ENCODE measurements at regions not wholly inside any gene's neighbourhood (a gene's known extent, or its start where the extent isn't known, plus 50 kb on each side); places are given as distances from the start of the nearest gene placed in this dataset.

DNA sequence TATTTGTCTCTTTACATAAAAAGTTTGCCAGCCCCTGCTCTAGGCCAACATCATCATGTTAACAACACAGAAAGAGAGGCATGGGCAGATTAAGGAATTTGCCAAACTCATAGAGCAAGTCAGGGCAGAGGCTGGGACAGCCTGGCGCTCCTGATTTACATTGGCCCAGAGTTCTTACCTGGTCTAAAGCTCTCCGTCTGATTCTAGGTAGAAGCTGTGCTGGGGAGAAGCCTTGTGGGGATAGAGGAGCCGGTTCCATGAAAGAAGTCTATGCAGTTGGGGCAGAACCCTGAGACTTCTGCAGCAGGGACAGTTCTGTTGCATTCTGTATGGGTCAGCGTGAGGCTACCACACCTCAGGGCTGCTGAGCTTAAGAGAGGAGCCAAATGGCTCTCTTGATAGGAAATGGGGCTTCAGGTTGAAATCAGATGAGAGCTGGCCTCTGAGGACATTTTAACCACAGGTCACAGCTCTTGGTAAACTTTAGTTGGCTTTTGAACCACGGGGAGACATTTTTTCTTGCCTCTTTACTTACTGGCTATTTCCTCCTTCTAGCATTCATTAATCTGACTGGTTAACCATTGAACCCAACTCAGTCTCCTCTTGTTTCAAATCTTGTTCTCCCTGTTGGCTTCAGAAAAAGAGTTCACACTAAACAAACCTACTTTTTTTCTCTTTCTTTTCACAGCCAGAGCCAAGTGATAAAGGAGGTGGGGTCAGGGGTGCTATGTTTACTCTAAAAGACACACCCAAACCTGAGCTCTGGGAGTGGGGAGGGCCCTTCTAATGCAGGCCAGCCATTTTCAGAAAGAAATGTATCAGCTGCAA lies 250.7 kb downstream of the OPA1 start:
- Histone ChIP-seq H3K36me3 (ENCODE audit: control insufficient read depth in 2 of 2, insufficient read depth in 2 of 2, low read length in 2 of 2) (no peaks in the 10 kb centered on the region), H3K27ac (ENCODE audit: low read depth in 2 of 2, low read length in 2 of 2) (peak overlapping the region; percentile 95 to 97), H3K9me3 (ENCODE audit: control insufficient read depth in 2 of 2, low read length in 2 of 2) (no peaks in the 10 kb centered on the region), H3K9ac (ENCODE audit: low read depth in 1 of 2, low read length in 2 of 2) (peak overlapping the region; percentile 61 to 65), H3K4me1 (ENCODE audit: control insufficient read depth in 2 of 2, insufficient read depth in 2 of 2, low read length in 2 of 2) (peaks cover 27 to 60% of the 10 kb centered on the region in 2 donors), H3K4me3 (ENCODE audit: low read length in 2 of 2) (peak overlapping the region in 1 of 2 donors; percentile 57), H3K27me3 (ENCODE audit: control insufficient read depth in 2 of 2, insufficient read depth in 2 of 2, low read length in 2 of 2) (peaks cover 0 to 1% of the 10 kb centered on the region in 2 donors)

DNA sequence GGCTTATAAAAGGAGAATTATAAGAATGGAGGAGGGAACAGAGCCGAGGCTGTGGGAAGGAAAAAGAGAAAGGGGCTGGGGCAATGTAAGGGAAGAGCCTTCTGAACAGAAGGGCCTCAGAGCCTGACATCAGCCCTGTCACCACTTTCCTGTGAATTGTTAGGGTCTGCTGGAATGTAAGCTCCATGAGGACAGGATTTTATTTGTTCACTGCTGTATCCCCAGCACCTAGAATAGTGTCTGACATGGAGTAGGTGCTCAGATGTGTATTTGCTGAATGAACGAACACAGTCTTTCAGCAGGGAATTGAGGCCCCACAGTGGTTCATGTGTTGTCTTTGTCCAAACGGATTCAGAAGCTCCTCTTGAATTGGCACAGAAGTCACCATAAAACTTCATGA lies 251.5 kb downstream of the OPA1 start:
- H3K4me1 ChIP-seq (ENCODE audit: control insufficient read depth in 2 of 2, insufficient read depth in 2 of 2, low read length in 2 of 2) = peaks cover 27 to 60% of the 10 kb centered on the region in 2 donors
- peak overlapping the region; percentile 22 to 26 for H3K9ac ChIP-seq (ENCODE audit: low read depth in 1 of 2, low read length in 2 of 2)
- peak overlapping the region; percentile 95 to 97 for H3K27ac ChIP-seq (ENCODE audit: low read depth in 2 of 2, low read length in 2 of 2)
- no peaks in the 10 kb centered on the region for H3K9me3 ChIP-seq (ENCODE audit: control insufficient read depth in 2 of 2, low read length in 2 of 2)
- H3K36me3 ChIP-seq (ENCODE audit: control insufficient read depth in 2 of 2, insufficient read depth in 2 of 2, low read length in 2 of 2) = no peaks in the 10 kb centered on the region
- no peak overlapping the region for H3K4me3 ChIP-seq (ENCODE audit: low read length in 2 of 2)
- peaks cover 0 to 1% of the 10 kb centered on the region in 2 donors for H3K27me3 ChIP-seq (ENCODE audit: control insufficient read depth in 2 of 2, insufficient read depth in 2 of 2, low read length in 2 of 2)

DNA sequence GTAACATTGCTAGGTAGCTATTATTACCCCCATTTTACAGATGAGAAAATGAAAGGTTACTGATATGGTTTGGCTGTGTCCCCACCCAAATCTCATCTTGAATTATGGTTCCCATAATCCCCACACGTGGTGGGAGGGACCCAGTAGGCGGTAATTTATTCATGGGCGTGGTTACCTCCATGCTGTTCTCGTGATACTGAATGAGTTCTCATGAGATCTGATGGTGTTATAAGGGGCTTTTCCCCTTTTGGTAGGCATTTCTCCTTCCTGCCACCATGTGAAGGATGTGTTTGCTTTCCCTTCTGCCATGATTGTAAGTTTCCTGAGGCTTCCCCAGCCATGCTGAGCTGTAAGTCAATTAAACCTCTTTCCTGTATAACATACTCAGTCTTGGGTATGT lies 252.1 kb downstream of the OPA1 start:
- peaks cover 0 to 1% of the 10 kb centered on the region in 2 donors for H3K27me3 ChIP-seq (ENCODE audit: control insufficient read depth in 2 of 2, insufficient read depth in 2 of 2, low read length in 2 of 2)
- no peaks in the 10 kb centered on the region for H3K36me3 ChIP-seq (ENCODE audit: control insufficient read depth in 2 of 2, insufficient read depth in 2 of 2, low read length in 2 of 2)
- H3K9me3 ChIP-seq (ENCODE audit: control insufficient read depth in 2 of 2, low read length in 2 of 2) = no peaks in the 10 kb centered on the region
- peak overlapping the region; percentile 95 to 97 for H3K27ac ChIP-seq (ENCODE audit: low read depth in 2 of 2, low read length in 2 of 2)
- H3K9ac ChIP-seq (ENCODE audit: low read depth in 1 of 2, low read length in 2 of 2) = no peak overlapping the region
- no peak overlapping the region for H3K4me3 ChIP-seq (ENCODE audit: low read length in 2 of 2)
- peaks cover 27 to 57% of the 10 kb centered on the region in 2 donors for H3K4me1 ChIP-seq (ENCODE audit: control insufficient read depth in 2 of 2, insufficient read depth in 2 of 2, low read length in 2 of 2)

DNA sequence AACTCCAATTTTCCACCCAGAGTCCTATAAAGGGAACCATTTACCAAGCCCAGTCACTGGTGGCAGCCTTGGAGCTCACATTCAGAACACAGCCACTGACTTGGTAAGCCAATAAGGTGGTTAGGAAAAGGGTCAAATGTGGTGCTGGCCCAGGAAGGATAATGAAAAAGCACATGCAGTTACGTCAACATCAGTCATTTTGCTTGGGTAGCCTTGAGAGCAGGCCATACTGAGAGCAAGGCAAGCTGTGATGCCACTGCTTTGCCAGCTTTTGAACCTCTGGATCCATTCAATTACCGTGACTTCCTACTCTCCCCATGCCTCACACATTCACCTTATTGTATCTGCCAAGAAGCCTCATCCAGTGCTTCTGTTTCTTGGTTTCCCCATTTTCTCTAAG lies 253.6 kb downstream of the OPA1 start:
- H3K4me1 ChIP-seq (ENCODE audit: control insufficient read depth in 2 of 2, insufficient read depth in 2 of 2, low read length in 2 of 2) = peaks cover 20 to 51% of the 10 kb centered on the region in 2 donors
- H3K27me3 ChIP-seq (ENCODE audit: control insufficient read depth in 2 of 2, insufficient read depth in 2 of 2, low read length in 2 of 2) = peaks cover 0 to 1% of the 10 kb centered on the region in 2 donors
- no peaks in the 10 kb centered on the region for H3K36me3 ChIP-seq (ENCODE audit: control insufficient read depth in 2 of 2, insufficient read depth in 2 of 2, low read length in 2 of 2)
- no peak overlapping the region for H3K9ac ChIP-seq (ENCODE audit: low read depth in 1 of 2, low read length in 2 of 2)
- no peaks in the 10 kb centered on the region for H3K9me3 ChIP-seq (ENCODE audit: control insufficient read depth in 2 of 2, low read length in 2 of 2)
- H3K27ac ChIP-seq (ENCODE audit: low read depth in 2 of 2, low read length in 2 of 2) = peak overlapping the region; percentile 89 to 90
- H3K4me3 ChIP-seq (ENCODE audit: low read length in 2 of 2) = no peak overlapping the region

DNA sequence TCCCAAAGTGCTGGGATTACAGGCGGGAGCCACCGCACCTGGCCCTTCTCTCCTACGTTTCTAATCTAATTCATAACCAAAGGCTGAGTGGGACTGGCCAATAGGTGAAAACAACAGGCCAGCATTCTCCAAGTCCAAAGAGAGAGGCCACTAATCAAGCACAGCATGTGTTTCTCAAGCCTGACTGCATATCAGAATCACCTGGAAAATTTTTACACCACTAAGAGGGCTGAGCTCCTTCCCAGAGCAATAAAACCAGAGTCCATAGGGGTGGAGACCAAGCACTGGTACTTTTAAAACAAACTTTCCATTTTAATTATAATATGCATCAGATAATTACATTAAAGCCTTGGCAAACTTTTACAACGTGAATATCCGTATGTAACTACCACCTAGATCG lies 254.4 kb downstream of the OPA1 start:
- Histone ChIP-seq H3K4me3 (ENCODE audit: low read length in 2 of 2) (no peak overlapping the region), H3K36me3 (ENCODE audit: control insufficient read depth in 2 of 2, insufficient read depth in 2 of 2, low read length in 2 of 2) (no peaks in the 10 kb centered on the region), H3K9ac (ENCODE audit: low read depth in 1 of 2, low read length in 2 of 2) (peak overlapping the region in 1 of 2 donors; percentile 27), H3K4me1 (ENCODE audit: control insufficient read depth in 2 of 2, insufficient read depth in 2 of 2, low read length in 2 of 2) (peaks cover 13 to 50% of the 10 kb centered on the region in 2 donors), H3K27ac (ENCODE audit: low read depth in 2 of 2, low read length in 2 of 2) (peak overlapping the region; percentile 89 to 90), H3K27me3 (ENCODE audit: control insufficient read depth in 2 of 2, insufficient read depth in 2 of 2, low read length in 2 of 2) (peaks cover 0 to 1% of the 10 kb centered on the region in 2 donors), H3K9me3 (ENCODE audit: control insufficient read depth in 2 of 2, low read length in 2 of 2) (no peaks in the 10 kb centered on the region)

DNA sequence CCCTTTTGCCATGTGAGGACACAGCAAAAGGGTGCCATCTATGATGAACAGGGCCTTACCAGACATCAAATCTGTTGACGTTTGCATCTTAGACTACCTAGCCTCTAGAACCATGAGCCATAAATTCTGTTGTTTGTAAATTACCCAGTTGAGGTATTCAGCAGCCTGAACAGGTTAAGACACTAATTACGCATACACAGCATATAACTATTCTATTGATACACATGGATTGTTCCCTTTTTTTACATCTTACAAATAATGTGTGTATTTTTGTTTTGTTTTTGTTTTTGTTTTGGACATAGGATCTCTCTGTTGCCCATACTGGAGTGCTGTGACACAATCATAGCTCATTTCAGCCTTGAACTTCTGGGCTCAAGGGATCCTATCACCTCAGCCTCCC lies 255.5 kb downstream of the OPA1 start:
- H3K36me3 ChIP-seq (ENCODE audit: control insufficient read depth in 2 of 2, insufficient read depth in 2 of 2, low read length in 2 of 2) = no peaks in the 10 kb centered on the region
- peaks cover 19 to 49% of the 10 kb centered on the region in 2 donors for H3K4me1 ChIP-seq (ENCODE audit: control insufficient read depth in 2 of 2, insufficient read depth in 2 of 2, low read length in 2 of 2)
- peak overlapping the region in 1 of 2 donors; percentile 28 for H3K27ac ChIP-seq (ENCODE audit: low read depth in 2 of 2, low read length in 2 of 2)
- H3K27me3 ChIP-seq (ENCODE audit: control insufficient read depth in 2 of 2, insufficient read depth in 2 of 2, low read length in 2 of 2) = peaks cover 0 to 1% of the 10 kb centered on the region in 2 donors
- no peak overlapping the region for H3K9ac ChIP-seq (ENCODE audit: low read depth in 1 of 2, low read length in 2 of 2)
- H3K4me3 ChIP-seq (ENCODE audit: low read length in 2 of 2) = no peak overlapping the region
- no peaks in the 10 kb centered on the region for H3K9me3 ChIP-seq (ENCODE audit: control insufficient read depth in 2 of 2, low read length in 2 of 2)

DNA sequence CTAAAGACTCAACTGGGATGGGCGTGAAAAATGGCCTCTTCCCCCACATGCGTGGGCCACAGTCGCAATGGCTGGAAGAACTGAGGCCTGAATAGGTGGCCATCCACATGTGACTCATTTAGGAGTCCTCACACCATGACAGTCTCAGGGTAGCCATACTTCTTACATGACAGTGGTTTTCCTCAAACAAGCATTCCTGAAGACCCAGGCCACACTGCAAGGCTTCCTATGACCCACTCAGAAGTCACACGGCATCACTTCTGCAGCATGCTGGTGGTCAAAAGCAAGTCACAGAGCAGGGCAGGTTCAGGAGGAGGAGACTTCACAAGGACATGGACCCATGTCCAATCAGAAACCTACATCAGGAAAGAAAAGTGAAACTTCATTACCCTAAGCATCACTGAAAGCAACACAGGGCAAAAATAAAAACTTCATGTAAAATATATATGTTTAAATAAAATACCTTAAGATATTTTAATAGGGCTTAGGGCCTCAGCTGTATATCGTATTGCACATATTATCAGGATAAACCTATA lies 257.1 kb downstream of the OPA1 start:
- Histone ChIP-seq H3K4me3 (ENCODE audit: low read length in 2 of 2) (no peak overlapping the region), H3K4me1 (ENCODE audit: control insufficient read depth in 2 of 2, insufficient read depth in 2 of 2, low read length in 2 of 2) (peaks cover 22 to 50% of the 10 kb centered on the region in 2 donors), H3K9me3 (ENCODE audit: control insufficient read depth in 2 of 2, low read length in 2 of 2) (no peaks in the 10 kb centered on the region), H3K36me3 (ENCODE audit: control insufficient read depth in 2 of 2, insufficient read depth in 2 of 2, low read length in 2 of 2) (no peaks in the 10 kb centered on the region), H3K27me3 (ENCODE audit: control insufficient read depth in 2 of 2, insufficient read depth in 2 of 2, low read length in 2 of 2) (peaks cover 0 to 1% of the 10 kb centered on the region in 2 donors), H3K9ac (ENCODE audit: low read depth in 1 of 2, low read length in 2 of 2) (no peak overlapping the region), H3K27ac (ENCODE audit: low read depth in 2 of 2, low read length in 2 of 2) (no peak overlapping the region)

DNA sequence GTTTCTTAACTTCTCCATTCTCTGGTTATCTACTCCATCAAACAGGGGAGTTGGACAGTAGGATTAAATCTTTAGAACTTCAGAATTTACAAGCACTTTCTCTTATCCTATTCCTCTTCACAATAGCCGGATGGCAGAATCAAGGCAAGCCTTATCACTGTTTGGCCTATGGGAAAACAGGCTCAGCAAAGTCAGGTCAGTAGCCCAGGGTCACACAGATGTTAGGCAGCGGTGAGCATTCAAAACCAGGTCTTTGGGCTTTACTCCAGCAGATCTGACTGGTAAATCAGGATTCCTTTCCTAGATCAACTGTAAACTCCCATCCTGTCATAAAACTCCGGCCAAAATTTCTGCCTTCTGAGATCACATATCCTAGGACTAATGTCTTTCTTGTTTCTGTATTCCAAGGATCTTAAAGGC lies 258.4 kb downstream of the OPA1 start:
- Histone ChIP-seq H3K27ac (ENCODE audit: low read depth in 2 of 2, low read length in 2 of 2) (peak overlapping the region; percentile 85 to 87), H3K27me3 (ENCODE audit: control insufficient read depth in 2 of 2, insufficient read depth in 2 of 2, low read length in 2 of 2) (no peaks in the 10 kb centered on the region), H3K9me3 (ENCODE audit: control insufficient read depth in 2 of 2, low read length in 2 of 2) (no peaks in the 10 kb centered on the region), H3K36me3 (ENCODE audit: control insufficient read depth in 2 of 2, insufficient read depth in 2 of 2, low read length in 2 of 2) (no peaks in the 10 kb centered on the region), H3K9ac (ENCODE audit: low read depth in 1 of 2, low read length in 2 of 2) (peak overlapping the region in 1 of 2 donors; percentile 8), H3K4me1 (ENCODE audit: control insufficient read depth in 2 of 2, insufficient read depth in 2 of 2, low read length in 2 of 2) (peaks cover 12 to 41% of the 10 kb centered on the region in 2 donors), H3K4me3 (ENCODE audit: low read length in 2 of 2) (no peak overlapping the region)

DNA sequence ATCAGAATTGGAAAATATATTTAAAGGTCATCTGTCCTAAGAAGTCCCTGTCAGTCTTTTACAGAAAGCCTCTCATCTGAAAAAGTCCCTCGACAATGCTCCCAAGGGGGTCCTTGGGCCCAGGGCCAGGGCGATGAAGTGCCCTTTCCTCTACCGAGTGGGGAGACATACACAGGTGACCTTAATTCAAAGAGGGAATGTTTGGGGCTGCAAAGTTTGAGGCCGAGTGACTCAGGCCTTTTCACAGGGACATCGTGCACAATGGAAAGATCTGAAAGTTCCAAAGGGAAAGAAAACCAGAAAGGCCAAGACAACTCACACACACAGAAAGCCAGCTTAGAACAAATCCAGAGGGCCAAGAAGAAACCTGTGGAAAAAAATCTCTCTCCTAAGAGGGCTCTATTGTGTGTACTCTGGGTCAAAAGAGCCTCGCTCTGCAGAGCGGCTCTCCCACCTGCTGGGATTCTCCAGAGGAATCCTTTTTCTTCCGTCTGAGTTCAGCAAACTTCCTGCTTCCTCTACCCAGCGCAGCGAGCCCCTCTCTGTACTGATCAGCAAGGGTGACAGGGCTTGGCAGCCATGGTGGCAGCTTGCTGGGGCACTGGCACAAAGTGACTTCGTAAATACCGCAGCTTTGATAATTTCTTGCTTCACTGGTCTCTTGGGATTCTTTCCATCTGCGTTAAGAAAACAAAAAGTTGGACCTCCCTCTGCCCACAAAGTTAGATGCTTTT lies 259.1 kb downstream of the OPA1 start:
- Histone ChIP-seq H3K9ac (ENCODE audit: low read depth in 1 of 2, low read length in 2 of 2) (peak overlapping the region in 1 of 2 donors; percentile 8), H3K36me3 (ENCODE audit: control insufficient read depth in 2 of 2, insufficient read depth in 2 of 2, low read length in 2 of 2) (no peaks in the 10 kb centered on the region), H3K9me3 (ENCODE audit: control insufficient read depth in 2 of 2, low read length in 2 of 2) (no peaks in the 10 kb centered on the region), H3K27ac (ENCODE audit: low read depth in 2 of 2, low read length in 2 of 2) (peak overlapping the region; percentile 85 to 87), H3K4me1 (ENCODE audit: control insufficient read depth in 2 of 2, insufficient read depth in 2 of 2, low read length in 2 of 2) (peaks cover 11 to 38% of the 10 kb centered on the region in 2 donors), H3K27me3 (ENCODE audit: control insufficient read depth in 2 of 2, insufficient read depth in 2 of 2, low read length in 2 of 2) (no peaks in the 10 kb centered on the region), H3K4me3 (ENCODE audit: low read length in 2 of 2) (no peak overlapping the region)

DNA sequence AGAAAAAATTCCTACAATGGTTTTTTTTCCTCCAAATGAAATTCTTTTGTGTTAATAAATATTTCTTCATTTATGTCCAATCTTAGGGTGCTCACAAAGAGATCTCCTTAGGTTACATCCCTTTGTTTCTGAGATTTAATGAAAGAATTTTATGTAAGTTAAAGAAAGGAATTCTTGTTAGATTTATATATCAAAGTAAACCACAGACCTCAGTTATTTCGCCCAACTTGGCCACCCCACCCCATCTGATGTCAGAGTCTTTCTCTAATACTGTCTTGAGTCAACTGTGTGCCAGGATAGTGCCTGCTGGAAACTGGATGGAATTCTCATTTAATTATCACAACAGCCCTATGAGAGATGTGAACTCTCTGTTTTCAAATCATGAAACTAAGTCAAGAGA lies 259.9 kb downstream of the OPA1 start:
- peak overlapping the region in 1 of 2 donors; percentile 6 for H3K9ac ChIP-seq (ENCODE audit: low read depth in 1 of 2, low read length in 2 of 2)
- no peak overlapping the region for H3K4me3 ChIP-seq (ENCODE audit: low read length in 2 of 2)
- peaks cover 9 to 32% of the 10 kb centered on the region in 2 donors for H3K4me1 ChIP-seq (ENCODE audit: control insufficient read depth in 2 of 2, insufficient read depth in 2 of 2, low read length in 2 of 2)
- H3K36me3 ChIP-seq (ENCODE audit: control insufficient read depth in 2 of 2, insufficient read depth in 2 of 2, low read length in 2 of 2) = no peaks in the 10 kb centered on the region
- peak overlapping the region; percentile 85 to 87 for H3K27ac ChIP-seq (ENCODE audit: low read depth in 2 of 2, low read length in 2 of 2)
- no peaks in the 10 kb centered on the region for H3K27me3 ChIP-seq (ENCODE audit: control insufficient read depth in 2 of 2, insufficient read depth in 2 of 2, low read length in 2 of 2)
- H3K9me3 ChIP-seq (ENCODE audit: control insufficient read depth in 2 of 2, low read length in 2 of 2) = no peaks in the 10 kb centered on the region

All from mucosa of rectum (tissue), 2 donors.